Neuronal stem cell (in vitro differentiated cells): ENCODE measurements at regions not wholly inside any gene's neighbourhood (a gene's known extent, or its start where the extent isn't known, plus 50 kb on each side); places are given as distances from the start of the nearest gene placed in this dataset.

ENCODE experiments used
- DNase-seq: peaks from one replicate; pipeline ENCODE4 v3.0.0-alpha.2; 2013; ENCODE audit warnings: low spot score
- H2AFZ ChIP-seq: one replicate; pipeline ENCODE4 v1.6.1; 2013; ENCODE audit warnings: mild to moderate bottlenecking, low read length, inconsistent platforms
- H2AK5ac ChIP-seq: 2 replicates; pipeline ENCODE4 v1.6.1; 2013; ENCODE audit warnings: low read depth, mild to moderate bottlenecking, inconsistent platforms, low read length, moderate library complexity, mixed read lengths
- H2BK120ac ChIP-seq: 2 replicates; pipeline ENCODE4 v1.6.1; 2013; ENCODE audit warnings: low read depth, mild to moderate bottlenecking, inconsistent platforms, low read length, moderate library complexity, mixed read lengths
- H2BK12ac ChIP-seq: one replicate; pipeline ENCODE4 v1.6.1; 2013; ENCODE audit warnings: low read length, inconsistent platforms
- H2BK15ac ChIP-seq: 2 replicates; pipeline ENCODE4 v1.6.1; 2013; ENCODE audit warnings: mild to moderate bottlenecking, low read length, inconsistent platforms, mixed read lengths
- H2BK5ac ChIP-seq: one replicate; pipeline ENCODE4 v1.6.1; 2013; ENCODE audit warnings: inconsistent platforms, mild to moderate bottlenecking, low read length, moderate library complexity
- H3K14ac ChIP-seq: one replicate; pipeline ENCODE4 v1.6.1; 2013; ENCODE audit warnings: low read length, inconsistent platforms
- H3K18ac ChIP-seq: 2 replicates; pipeline ENCODE4 v1.6.1; 2013; ENCODE audit warnings: low read length, inconsistent platforms
- H3K23ac ChIP-seq: 2 replicates; pipeline ENCODE4 v1.6.1; 2013; ENCODE audit warnings: low read depth, mild to moderate bottlenecking, mixed read lengths, low read length, inconsistent platforms; ENCODE audit not compliant: poor library complexity
- H3K27ac ChIP-seq: replicated peaks from 3 replicates; pipeline ENCODE4 v1.5.1; 2013; ENCODE audit warnings: low read length, inconsistent platforms
- H3K27me3 ChIP-seq, 3 experiments: 2 replicates each; pipeline ENCODE4 v1.6.1; 2013; ENCODE audit warnings: low read length in 3 of 3, mild to moderate bottlenecking in 2 of 3, inconsistent platforms in 1 of 3, low read depth in 1 of 3, mixed read lengths in 1 of 3, moderate library complexity in 1 of 3; ENCODE audit not compliant: control insufficient read depth in 3 of 3, insufficient read depth in 3 of 3
- H3K36me3 ChIP-seq, 2 donors: replicated peaks in 1 of 2; 2 replicates each; pipeline ENCODE4 v1.6.1; 2013; ENCODE audit warnings: low read length in 2 of 2; ENCODE audit not compliant: control insufficient read depth in 2 of 2, insufficient read depth in 2 of 2
- H3K4ac ChIP-seq: 2 replicates; pipeline ENCODE4 v1.6.1; 2013; ENCODE audit warnings: inconsistent platforms, mild to moderate bottlenecking, low read length, moderate library complexity
- H3K4me1 ChIP-seq, 2 donors: 1 replicate in 1 of 2; 2 replicates in 1 of 2; pipeline ENCODE4 v1.6.1; 2013; ENCODE audit warnings: low read length in 2 of 2, low read depth in 1 of 2; ENCODE audit not compliant: control insufficient read depth in 2 of 2, insufficient read depth in 1 of 2
- H3K4me2 ChIP-seq: one replicate; pipeline ENCODE4 v1.6.1; 2013; ENCODE audit warnings: mild to moderate bottlenecking, low read length, inconsistent platforms; ENCODE audit not compliant: insufficient read depth, poor library complexity, severe bottlenecking
- H3K4me3 ChIP-seq, 2 donors: 2 replicates each; pipeline ENCODE4 v1.5.1; 2013; ENCODE audit warnings: low read length in 2 of 2, mild to moderate bottlenecking in 2 of 2, inconsistent platforms in 1 of 2, moderate library complexity in 1 of 2
- H3K79me1 ChIP-seq: one replicate; pipeline ENCODE4 v1.6.1; 2013; ENCODE audit warnings: low read depth, mild to moderate bottlenecking, inconsistent platforms, low read length, moderate library complexity
- H3K9ac ChIP-seq: one replicate; pipeline ENCODE4 v1.6.1; 2013; ENCODE audit warnings: mild to moderate bottlenecking, low read depth, low read length, inconsistent platforms; ENCODE audit not compliant: poor library complexity
- H3K9me3 ChIP-seq, 2 donors: replicated peaks in 1 of 2; 2 replicates each; pipeline versions ENCODE3 to v1.6.1; 2013; ENCODE audit warnings: low read length in 2 of 2, mild to moderate bottlenecking in 2 of 2, inconsistent platforms in 1 of 2, low read depth in 1 of 2, mixed read lengths in 1 of 2, moderate library complexity in 1 of 2; ENCODE audit not compliant: control insufficient read depth in 2 of 2, insufficient read depth in 1 of 2
- H4K8ac ChIP-seq: one replicate; pipeline ENCODE4 v1.6.1; 2013; ENCODE audit warnings: low read depth, mild to moderate bottlenecking, inconsistent platforms, low read length, moderate library complexity
- H4K91ac ChIP-seq: one replicate; pipeline ENCODE4 v1.6.1; 2013; ENCODE audit warnings: low read length, low read depth, mild to moderate bottlenecking, inconsistent platforms; ENCODE audit not compliant: poor library complexity
- WGBS, 2 donors: extraction: QIAGEN DNeasy Blood & Tissue Kit; methylation state at CpG; one replicate each; pipeline ENCODE4 v1.1.7; 2013; ENCODE audit warnings: missing lambda C conversion rate in 2 of 2, mixed read lengths in 1 of 2; ENCODE audit not compliant: insufficient read length in 2 of 2, insufficient replicate concordance in 1 of 2; ENCODE audit errors: extremely low coverage in 2 of 2; 5-methylcytosine and 5-hydroxymethylcytosine counted together

DNA sequence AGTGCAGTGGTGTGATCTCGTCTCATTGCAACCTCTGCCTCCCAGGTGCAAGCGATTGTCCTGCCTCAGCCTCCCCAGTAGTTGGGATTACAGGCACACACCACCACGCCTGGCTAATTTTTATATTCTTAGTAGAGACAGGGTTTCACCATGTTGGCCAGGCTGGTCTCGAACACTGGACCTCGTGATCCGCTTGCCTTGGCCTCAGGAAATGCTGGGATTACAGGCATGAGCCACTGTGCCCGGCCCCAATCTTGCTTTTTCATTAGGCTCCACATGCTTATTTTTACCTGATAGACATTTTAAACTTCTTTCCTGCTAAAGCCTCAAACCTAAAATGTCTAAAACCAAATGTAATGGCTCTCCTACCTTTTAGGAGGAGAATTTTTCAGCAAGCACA lies 817.0 kb upstream of the NECTIN3 start:
- H2BK12ac ChIP-seq: no peak overlapping the region
- WGBS, 2 donors: no CpG with 5 or more reads among the region's 7 CpGs
- H3K27me3 ChIP-seq: no peaks in the 10 kb centered on the region

GRCh38 chr3:110261141-110261540 lies 810.5 kb upstream of the NECTIN3 start:
- no peak overlapping the region for H3K27ac ChIP-seq
- H2BK120ac ChIP-seq: no peak overlapping the region
- no peak overlapping the region for H2AK5ac ChIP-seq
- WGBS, 2 donors: no CpG with 5 or more reads among the region's 1 CpG
- H2BK15ac ChIP-seq: no peak overlapping the region
- H3K9me3 ChIP-seq: no peaks in the 10 kb centered on the region
- H3K27me3 ChIP-seq: no peaks in the 10 kb centered on the region
- H2BK5ac ChIP-seq: no peak overlapping the region
- H3K18ac ChIP-seq: no peak overlapping the region
- H3K79me1 ChIP-seq: no peaks in the 10 kb centered on the region
- no peak for DNase-seq
- no peak overlapping the region for H4K8ac ChIP-seq
- H3K14ac ChIP-seq: no peak overlapping the region
- H2AFZ ChIP-seq: no peak overlapping the region
- no peaks in the 10 kb centered on the region for H3K4me1 ChIP-seq
- H3K23ac ChIP-seq: no peak overlapping the region
- H2BK12ac ChIP-seq: no peak overlapping the region
- no peak overlapping the region for H4K91ac ChIP-seq
- H3K4me3 ChIP-seq: no peak overlapping the region
- no peak overlapping the region for H3K4ac ChIP-seq
- H3K9ac ChIP-seq: no peak overlapping the region
- H3K4me2 ChIP-seq: no peak overlapping the region
- no peaks in the 10 kb centered on the region for H3K36me3 ChIP-seq

More for the DNA sequence above, 817.0 kb upstream of the NECTIN3 start:
- Histone ChIP-seq H3K23ac (no peak overlapping the region), H2BK120ac (no peak overlapping the region), H3K36me3 (no peaks in the 10 kb centered on the region), H3K18ac (no peak overlapping the region), H3K9ac (no peak overlapping the region), H3K79me1 (no peaks in the 10 kb centered on the region), H3K4me1 (no peaks in the 10 kb centered on the region), H3K9me3 (no peaks in the 10 kb centered on the region), H3K4me3 (no peak overlapping the region), H3K4ac (no peak overlapping the region), H2BK5ac (no peak overlapping the region), H4K8ac (no peak overlapping the region), H3K27ac (no peak overlapping the region), H2AK5ac (no peak overlapping the region), H3K14ac (no peak overlapping the region), H2BK15ac (no peak overlapping the region), H2AFZ (no peak overlapping the region), H3K4me2 (no peak overlapping the region), H4K91ac (no peak overlapping the region)
- no peak for DNase-seq

- Histone ChIP-seq H3K4me1 (no peaks in the 10 kb centered on the region), H3K23ac (no peak overlapping the region), H3K4me2 (no peak overlapping the region), H3K9ac (no peak overlapping the region), H2BK12ac (no peak overlapping the region), H3K27ac (no peak overlapping the region), H3K18ac (no peak overlapping the region), H3K9me3 (no peaks in the 10 kb centered on the region), H4K91ac (no peak overlapping the region), H2BK5ac (no peak overlapping the region), H3K27me3 (no peaks in the 10 kb centered on the region), H4K8ac (no peak overlapping the region), H2BK15ac (no peak overlapping the region), H3K4me3 (no peak overlapping the region), H2AFZ (no peak overlapping the region), H2BK120ac (no peak overlapping the region), H3K14ac (no peak overlapping the region), H3K79me1 (no peaks in the 10 kb centered on the region), H3K4ac (no peak overlapping the region), H3K36me3 (no peaks in the 10 kb centered on the region), H2AK5ac (no peak overlapping the region)
- no peak for DNase-seq
- WGBS, 2 donors: no CpG with 5 or more reads among the region's 4 CpGs
Observed at GRCh38 chr3:110262896-110263295, 808.7 kb upstream of the NECTIN3 start.

DNA sequence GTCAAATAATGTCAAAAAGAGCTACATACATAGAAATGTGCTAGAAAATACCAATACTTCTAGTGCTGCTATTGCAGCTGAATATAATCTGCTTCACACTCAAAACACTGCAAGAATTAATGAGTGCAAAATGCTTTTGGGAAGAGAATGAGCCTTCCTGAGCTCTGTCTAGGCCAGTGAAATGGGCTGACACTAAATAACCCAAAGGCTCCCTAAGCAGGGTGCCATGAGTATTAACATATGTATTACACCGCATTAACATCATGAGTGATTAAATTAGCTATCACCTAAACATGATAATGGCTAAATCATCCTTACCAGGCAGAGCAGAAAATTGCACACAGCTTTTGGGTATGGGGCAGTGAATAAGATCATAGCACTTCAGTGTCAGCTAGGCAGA lies 806.3 kb upstream of the NECTIN3 start:
- H3K27ac ChIP-seq: no peak overlapping the region
- H3K27me3 ChIP-seq: no peaks in the 10 kb centered on the region
- H3K23ac ChIP-seq: no peak overlapping the region
- no peak overlapping the region for H3K4ac ChIP-seq
- H3K9me3 ChIP-seq: no peaks in the 10 kb centered on the region
- no peak overlapping the region for H2BK15ac ChIP-seq
- H3K14ac ChIP-seq: no peak overlapping the region
- H3K4me2 ChIP-seq: no peak overlapping the region
- H2AK5ac ChIP-seq: no peak overlapping the region
- H2BK12ac ChIP-seq: no peak overlapping the region
- H2AFZ ChIP-seq: no peak overlapping the region
- no peak overlapping the region for H3K9ac ChIP-seq
- H2BK120ac ChIP-seq: no peak overlapping the region
- no peak overlapping the region for H2BK5ac ChIP-seq
- no peak for DNase-seq
- no peaks in the 10 kb centered on the region for H3K36me3 ChIP-seq
- H3K18ac ChIP-seq: no peak overlapping the region
- no peak overlapping the region for H4K91ac ChIP-seq
- no peaks in the 10 kb centered on the region for H3K79me1 ChIP-seq
- WGBS, 2 donors: no CpG with 5 or more reads among the region's 1 CpG
- H3K4me1 ChIP-seq: no peaks in the 10 kb centered on the region
- no peak overlapping the region for H4K8ac ChIP-seq
- no peak overlapping the region for H3K4me3 ChIP-seq
